ENCODE measurements at regions not wholly inside any gene's neighbourhood (a gene's known extent, or its start where the extent isn't known, plus 50 kb on each side); places are given as distances from the start of the nearest gene placed in this dataset.

DNA sequence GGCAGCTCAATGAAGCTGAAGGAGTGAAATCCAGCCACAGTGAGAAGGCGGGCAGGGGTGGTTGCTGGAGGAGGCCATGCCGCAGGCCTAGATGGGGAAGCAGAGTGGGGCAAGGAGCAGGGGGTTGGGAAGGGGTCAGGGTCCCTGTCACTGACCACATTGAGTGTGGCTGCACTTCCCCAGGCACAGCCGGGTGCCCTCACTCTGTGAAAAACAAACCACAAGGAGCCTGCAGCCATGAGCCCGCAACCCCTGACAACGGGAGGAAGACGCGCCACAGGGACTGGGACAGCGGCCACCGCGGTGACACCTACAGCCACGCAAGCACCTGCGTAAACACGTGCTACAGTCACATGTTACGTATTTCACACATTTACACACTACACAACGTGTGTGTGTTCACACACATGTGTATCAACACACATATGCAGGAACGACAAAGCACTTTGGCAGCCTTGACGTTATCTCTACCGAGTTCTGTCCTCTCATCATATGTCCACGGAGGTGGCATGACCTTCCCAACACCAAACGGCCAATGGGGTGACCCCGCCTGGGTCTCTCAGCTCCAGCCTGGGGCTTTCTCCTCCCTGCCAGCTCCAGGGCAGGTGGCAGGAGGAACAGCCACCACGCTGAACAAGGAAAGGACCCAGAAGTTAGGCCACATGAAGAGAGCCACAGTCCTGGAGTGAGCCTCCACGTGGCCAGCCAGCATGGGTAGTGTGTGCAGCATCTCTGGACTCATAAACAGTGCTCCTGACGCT, 137.6 kb upstream of the RPS6KA2 start:
- H3K4me3 ChIP-seq (ENCODE audit: low read depth, low read length), result no peak overlapping the region
- no peak for DNase-seq (ENCODE audit: low read depth)
- TF ChIP-seq CTCF (IDR thresholded peaks at IDR 0.05; ENCODE audit: control insufficient read depth, extremely low read depth, insufficient read depth), result no peak

GRCh38 chr6:166763606-166764472, 136.8 kb upstream of the RPS6KA2 start:
- DNase-seq (ENCODE audit: low read depth), result no peak
- no peak for TF ChIP-seq CTCF (IDR thresholded peaks at IDR 0.05; ENCODE audit: control insufficient read depth, extremely low read depth, insufficient read depth)
- no peak overlapping the region for H3K4me3 ChIP-seq (ENCODE audit: low read depth, low read length)

- no peak overlapping the region for H3K4me3 ChIP-seq (ENCODE audit: low read depth, low read length)
- DNase-seq (ENCODE audit: low read depth), result no peak
- TF ChIP-seq CTCF (IDR thresholded peaks at IDR 0.05; ENCODE audit: control insufficient read depth, extremely low read depth, insufficient read depth), result no peak
Measured at GRCh38 chr6:166761801-166762200, 134.8 kb upstream of the RPS6KA2 start.

DNA sequence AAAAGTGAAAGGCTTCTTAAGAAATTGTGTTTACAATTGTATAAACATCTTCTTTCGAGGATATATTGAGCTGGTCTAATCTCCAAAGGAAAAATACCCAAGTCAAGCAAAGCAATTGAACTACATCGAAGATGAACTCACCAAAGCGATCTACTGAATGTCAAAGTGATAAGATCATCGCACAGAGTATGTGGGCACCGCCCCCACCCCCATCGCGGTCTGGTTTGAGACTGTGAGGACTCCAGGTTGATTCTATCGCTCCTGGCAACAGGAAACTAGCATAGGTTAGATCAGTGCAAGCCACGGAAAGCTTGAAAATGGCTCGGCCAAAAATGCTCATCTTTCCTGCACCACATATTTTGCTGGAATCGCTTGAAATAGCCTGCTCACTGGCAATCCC, 133.2 kb upstream of the RPS6KA2 start:
- no peak overlapping the region for H3K4me3 ChIP-seq (ENCODE audit: low read depth, low read length)
- no peak for TF ChIP-seq CTCF (IDR thresholded peaks at IDR 0.05; ENCODE audit: control insufficient read depth, extremely low read depth, insufficient read depth)
- no peak for DNase-seq (ENCODE audit: low read depth)

- no peak for TF ChIP-seq CTCF (IDR thresholded peaks at IDR 0.05; ENCODE audit: control insufficient read depth, extremely low read depth, insufficient read depth)
- no peak for DNase-seq (ENCODE audit: low read depth)
- H3K4me3 ChIP-seq (ENCODE audit: low read depth, low read length), result no peak overlapping the region
Measured at GRCh38 chr6:166758136-166758704, 131.2 kb upstream of the RPS6KA2 start.

DNA sequence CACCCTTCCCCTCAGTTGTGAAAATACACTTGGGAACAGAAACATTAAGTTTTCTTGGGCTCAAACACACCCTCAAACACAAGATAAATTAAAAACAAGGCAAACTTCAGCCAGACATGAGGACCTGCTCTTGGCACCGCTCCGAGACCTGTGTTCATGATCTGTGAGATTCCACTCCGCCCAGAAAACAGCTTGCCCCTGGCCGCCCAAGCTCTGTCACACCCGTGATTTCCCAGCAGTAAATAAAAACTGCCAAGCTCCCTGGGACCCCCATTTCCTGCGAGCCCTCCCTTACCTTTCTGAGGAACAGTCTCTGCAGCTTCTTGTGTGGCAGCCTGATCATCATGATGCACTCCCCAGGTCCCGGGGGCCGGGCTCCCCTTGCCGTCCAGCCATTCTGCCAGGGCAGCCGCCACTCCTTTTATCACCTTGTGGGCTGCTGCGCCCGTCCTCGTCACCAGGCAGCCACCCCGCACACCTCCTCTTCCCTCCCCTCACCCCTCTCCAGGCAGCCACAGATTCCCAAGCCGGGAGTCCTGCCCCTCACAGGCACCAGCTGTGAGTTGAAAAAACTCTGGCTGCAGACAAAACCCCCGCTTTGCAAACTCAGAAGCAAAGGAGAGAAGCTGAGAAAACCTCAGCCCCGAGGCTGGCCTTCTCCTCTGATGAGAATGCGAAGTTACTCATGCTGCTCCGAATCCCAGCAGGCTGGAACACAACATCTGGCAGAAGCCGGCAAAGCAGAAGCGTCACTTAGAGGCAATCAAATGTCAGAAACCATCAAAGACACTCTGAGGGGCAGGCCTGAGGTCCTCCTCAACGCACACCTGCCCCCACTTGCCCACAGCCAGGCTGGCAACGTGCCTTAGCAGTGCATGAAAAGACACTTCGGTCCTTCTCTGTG, 130.4 kb upstream of the RPS6KA2 start:
- no peak for TF ChIP-seq CTCF (IDR thresholded peaks at IDR 0.05; ENCODE audit: control insufficient read depth, extremely low read depth, insufficient read depth)
- no peak overlapping the region for H3K4me3 ChIP-seq (ENCODE audit: low read depth, low read length)
- DNase-seq (ENCODE audit: low read depth), result no peak
